Psoas muscle (tissue), 7 donors: ENCODE measurements at regions not wholly inside any gene's neighbourhood (a gene's known extent, or its start where the extent isn't known, plus 50 kb on each side); places are given as distances from the start of the nearest gene placed in this dataset.

ENCODE experiments used
- ATAC-seq, 4 donors: fragments of 200-7000 bp; cut with Tn5 transposase; one replicate each; pipeline ENCODE4 v1.9.1; 2020; ENCODE audit warnings: moderate library complexity in 3 of 4, mild to moderate bottlenecking in 2 of 4
- DNase-seq, 2 donors: peaks; one replicate each; pipeline ENCODE4 v3.0.0-alpha.2; 2020
- H3K27ac ChIP-seq: fragments of 200-600 bp; one replicate; pipeline ENCODE4 v1.8.0; 2022
- H3K27me3 ChIP-seq, 3 donors: fragments of 200-600 bp in 1 of 3; one replicate each; pipeline versions ENCODE4 v1.6.1 to v1.8.0; 2013 to 2022; ENCODE audit warnings: low read length in 2 of 3, mild to moderate bottlenecking in 2 of 3, moderate library complexity in 1 of 3; ENCODE audit not compliant: insufficient read depth in 3 of 3
- H3K36me3 ChIP-seq, 2 donors: fragments of 200-600 bp in 1 of 2; one replicate each; pipeline versions ENCODE4 v1.6.1 to v1.8.0; 2013 to 2022; ENCODE audit warnings: low read depth in 1 of 2, mild to moderate bottlenecking in 1 of 2, moderate library complexity in 1 of 2; ENCODE audit not compliant: insufficient read depth in 1 of 2
- H3K4me1 ChIP-seq: fragments of 200-600 bp; one replicate; pipeline ENCODE4 v1.8.0; 2022
- H3K4me3 ChIP-seq: fragments of 200-600 bp; one replicate; pipeline ENCODE4 v1.8.0; 2022; ENCODE audit warnings: mild to moderate bottlenecking
- H3K9me3 ChIP-seq: fragments of 200-600 bp; one replicate; pipeline ENCODE4 v1.8.0; 2022
- CTCF ChIP-seq: fragments of 200-600 bp; IDR thresholded peaks from one replicate; pipeline ENCODE4 v1.8.0; 2022; ENCODE audit warnings: antibody characterized with exemption
- WGBS, 3 donors: extraction: QIAGEN DNeasy Blood & Tissue Kit; methylation state at CpG; one replicate each; pipeline versions ENCODE4 v1.1.6 to v1.1.7; 2013; 5-methylcytosine and 5-hydroxymethylcytosine counted together
- intact Hi-C, 2 donors: fragments of 100-400 bp; cut with DNase I; formaldehyde crosslinking; loops; one replicate each; pipeline versions ENCODE4 v1.11.0 to v1.14.2; 2022
- donor health status: healthy with polysubstance abuse.
- donor health status: DM: no; HTN: no; CAD: no; lungs with moderate emphysema.
- donor health status: Bipolar disorder and iron deficiency.
- donor health status: healthy.
- donor health status: DM: yes; HTN: yes; CAD: no.
- donor health status: DM: no; HTN: no; CAD: no.
- donor health status: DM: yes; HTN: yes; CAD: no.

- DNase-seq = no peak
- Histone ChIP-seq H3K27me3 (no peaks in the 10 kb centered on the region), H3K9me3 (no peaks in the 10 kb centered on the region), H3K4me1 (peaks cover 82% of the 10 kb centered on the region), H3K36me3 (peaks cover 2 to 16% of the 10 kb centered on the region in 2 donors), H3K27ac (peak overlapping the region; percentile 94), H3K4me3 (peak overlapping the region; percentile 70)
- TF ChIP-seq CTCF = no peak
- peak in 1 of 4 donors; percentile 30 for ATAC-seq
- intact Hi-C loops = no loop called here
- 11 to 33% (median 12%) methylated on average over 12 of the region's 12 CpGs for WGBS, 3 donors
Observed at GRCh38 chr7:130913639-130914553, 179.9 kb upstream of the KLF14 start.

- no peaks in the 10 kb centered on the region for H3K9me3 ChIP-seq
- intact Hi-C loops = no loop called here
- no peak for TF ChIP-seq CTCF
- DNase-seq (no peak), ATAC-seq (no peak)
- H3K27me3 ChIP-seq = no peaks in the 10 kb centered on the region
- 81 to 94% (median 84%) methylated on average over 10 of the region's 10 CpGs for WGBS, 3 donors
- peak overlapping the region; percentile 70 for H3K4me3 ChIP-seq
- H3K27ac ChIP-seq = peak overlapping the region; percentile 94
- H3K4me1 ChIP-seq = peaks cover 86% of the 10 kb centered on the region
- peaks cover 2 to 15% of the 10 kb centered on the region in 2 donors for H3K36me3 ChIP-seq
Observed at GRCh38 chr7:130914554-130915294, 180.7 kb upstream of the KLF14 start.

GRCh38 chr7:130917669-130918128 is 183.7 kb upstream of the KLF14 start:
- Histone ChIP-seq H3K27ac (peak overlapping the region; percentile 94), H3K36me3 (peaks cover 0 to 13% of the 10 kb centered on the region in 2 donors), H3K9me3 (no peaks in the 10 kb centered on the region), H3K4me1 (peaks cover 91% of the 10 kb centered on the region), H3K27me3 (no peaks in the 10 kb centered on the region), H3K4me3 (peak overlapping the region; percentile 8)
- intact Hi-C loops = no loop called here
- DNase-seq (no peak), ATAC-seq (no peak)
- 59 to 80% (median 62%) methylated on average over 5 of the region's 5 CpGs for WGBS, 3 donors
- no peak for TF ChIP-seq CTCF

GRCh38 chr7:130918129-130919052 is 184.4 kb upstream of the KLF14 start:
- peak overlapping the region; percentile 94 for H3K27ac ChIP-seq
- no peaks in the 10 kb centered on the region for H3K27me3 ChIP-seq
- H3K9me3 ChIP-seq = no peaks in the 10 kb centered on the region
- no peak for TF ChIP-seq CTCF
- H3K36me3 ChIP-seq = peaks cover 0 to 13% of the 10 kb centered on the region in 2 donors
- peaks cover 97% of the 10 kb centered on the region for H3K4me1 ChIP-seq
- 63 to 90% (median 67%) methylated on average over 11 of the region's 11 CpGs for WGBS, 3 donors
- peak overlapping the region; percentile 8 for H3K4me3 ChIP-seq
- DNase-seq (no peak), ATAC-seq (peak in 3 of 4 donors; percentile 9 to 34 (median 21))
- intact Hi-C loops = no loop called here
